Tibial artery (tissue), 4 donors: ENCODE measurements at regions not wholly inside any gene's neighbourhood (a gene's known extent, or its start where the extent isn't known, plus 50 kb on each side); places are given as distances from the start of the nearest gene placed in this dataset.

Source experiments
- DNase-seq, 2 donors: peaks; one replicate each; pipeline ENCODE4 v3.0.0-alpha.2; 2019
- H3K27ac ChIP-seq, 2 donors: fragments of 200-600 bp; sonication (generic) in 1 of 2; 1 replicate in 1 of 2; 2 replicates in 1 of 2; pipeline ENCODE4 v1.5.1; 2018 to 2019; ENCODE audit warnings: mild to moderate bottlenecking in 1 of 2
- H3K27me3 ChIP-seq, 2 donors: fragments of 200-600 bp; sonication (generic) in 1 of 2; one replicate each; pipeline versions ENCODE4 v1.5.1 to v1.6.0; 2016 to 2019
- H3K36me3 ChIP-seq, 3 donors: fragments of 200-600 bp; sonication (generic) in 2 of 3; one replicate each; pipeline ENCODE4 v1.5.1; 2016 to 2019; ENCODE audit warnings: mild to moderate bottlenecking in 2 of 3
- H3K4me1 ChIP-seq, 4 donors: fragments of 200-600 bp; sonication (generic) in 2 of 4; 1 replicate in 3 of 4; 2 replicates in 1 of 4; pipeline ENCODE4 v1.5.1; 2016 to 2019
- H3K4me3 ChIP-seq, 2 donors: fragments of 200-600 bp; sonication (generic) in 1 of 2; 1 replicate in 1 of 2; 2 replicates in 1 of 2; pipeline ENCODE4 v1.5.1; 2018 to 2019; ENCODE audit warnings: mild to moderate bottlenecking in 2 of 2
- H3K9me3 ChIP-seq, 3 donors: fragments of 200-600 bp; sonication (generic) in 1 of 3; one replicate each; pipeline ENCODE4 v1.5.1; 2016 to 2019
- intact Hi-C: fragments of 100-400 bp; cut with DNase I; formaldehyde crosslinking; loops from one replicate; pipeline ENCODE4 v1.15.0; 2023; ENCODE audit warnings: low total_unique reads
- TF ChIP-seq, protein P1 (sequence below), 2 experiments: fragments of 200-600 bp in 1 of 2; fragments of 450-650 bp in 1 of 2; IDR thresholded peaks; one replicate each; pipeline ENCODE4 v1.5.1; 2017 to 2019; ENCODE audit warnings: antibody characterized with exemption in 2 of 2, mild to moderate bottlenecking in 1 of 2, moderate library complexity in 1 of 2

DNA sequence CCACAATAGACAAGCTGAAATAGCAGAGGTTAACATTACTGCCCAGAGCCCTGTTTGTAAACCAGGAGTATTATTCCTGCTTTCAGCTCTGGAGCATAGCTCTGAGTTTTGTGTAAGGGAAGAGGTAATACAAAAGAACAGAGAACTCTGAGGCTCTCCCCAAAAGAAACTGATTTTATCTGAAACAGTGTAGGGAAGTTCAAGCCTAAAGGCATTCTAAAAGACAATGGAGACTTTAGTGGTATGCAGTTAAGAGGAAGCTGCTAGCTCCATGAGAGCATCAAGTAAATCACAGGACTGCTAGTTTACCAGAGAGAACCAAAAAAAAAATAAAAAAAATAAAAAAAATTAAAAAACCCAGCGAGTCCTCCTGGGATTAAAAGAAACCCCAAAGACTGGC lies 146.6 kb upstream of the PCSK5 start:
- no peak overlapping the region for H3K27ac ChIP-seq
- no peaks in the 10 kb centered on the region for H3K36me3 ChIP-seq
- no peak for DNase-seq
- TF ChIP-seq, protein P1, sequence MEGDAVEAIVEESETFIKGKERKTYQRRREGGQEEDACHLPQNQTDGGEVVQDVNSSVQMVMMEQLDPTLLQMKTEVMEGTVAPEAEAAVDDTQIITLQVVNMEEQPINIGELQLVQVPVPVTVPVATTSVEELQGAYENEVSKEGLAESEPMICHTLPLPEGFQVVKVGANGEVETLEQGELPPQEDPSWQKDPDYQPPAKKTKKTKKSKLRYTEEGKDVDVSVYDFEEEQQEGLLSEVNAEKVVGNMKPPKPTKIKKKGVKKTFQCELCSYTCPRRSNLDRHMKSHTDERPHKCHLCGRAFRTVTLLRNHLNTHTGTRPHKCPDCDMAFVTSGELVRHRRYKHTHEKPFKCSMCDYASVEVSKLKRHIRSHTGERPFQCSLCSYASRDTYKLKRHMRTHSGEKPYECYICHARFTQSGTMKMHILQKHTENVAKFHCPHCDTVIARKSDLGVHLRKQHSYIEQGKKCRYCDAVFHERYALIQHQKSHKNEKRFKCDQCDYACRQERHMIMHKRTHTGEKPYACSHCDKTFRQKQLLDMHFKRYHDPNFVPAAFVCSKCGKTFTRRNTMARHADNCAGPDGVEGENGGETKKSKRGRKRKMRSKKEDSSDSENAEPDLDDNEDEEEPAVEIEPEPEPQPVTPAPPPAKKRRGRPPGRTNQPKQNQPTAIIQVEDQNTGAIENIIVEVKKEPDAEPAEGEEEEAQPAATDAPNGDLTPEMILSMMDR (IDR thresholded peaks at IDR 0.05): no peak
- no peak overlapping the region for H3K4me3 ChIP-seq
- intact Hi-C loops: no loop called here
- no peaks in the 10 kb centered on the region for H3K27me3 ChIP-seq
- no peaks in the 10 kb centered on the region for H3K9me3 ChIP-seq
- H3K4me1 ChIP-seq: peaks cover 0 to 12% (median 0%) of the 10 kb centered on the region in 4 donors

DNA sequence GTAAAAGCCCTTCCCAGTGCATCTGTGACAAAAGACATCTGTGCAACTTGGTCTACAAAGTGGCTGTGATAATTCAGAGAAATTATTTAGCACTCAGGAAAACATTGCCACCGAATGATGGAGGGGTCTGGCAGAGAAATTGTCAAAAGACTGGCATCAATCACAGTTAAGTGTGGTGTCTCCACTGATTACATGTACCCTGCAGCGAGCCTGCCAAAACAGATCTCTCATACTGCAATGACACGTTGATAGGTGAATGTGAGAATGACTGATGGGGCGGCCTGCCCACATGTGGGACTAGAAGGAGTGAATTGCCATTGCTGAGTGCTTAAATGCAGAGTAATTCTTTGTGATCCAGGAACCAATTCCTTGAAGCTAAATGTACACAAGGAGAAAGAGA lies 136.4 kb upstream of the PCSK5 start:
- no peaks in the 10 kb centered on the region for H3K27me3 ChIP-seq
- H3K9me3 ChIP-seq: no peaks in the 10 kb centered on the region
- no peak overlapping the region for H3K27ac ChIP-seq
- H3K4me1 ChIP-seq: no peaks in the 10 kb centered on the region
- no peak overlapping the region for H3K4me3 ChIP-seq
- intact Hi-C loops: no loop called here
- no peak for DNase-seq
- TF ChIP-seq, protein P1 (IDR thresholded peaks at IDR 0.05): no peak
- no peaks in the 10 kb centered on the region for H3K36me3 ChIP-seq

DNA sequence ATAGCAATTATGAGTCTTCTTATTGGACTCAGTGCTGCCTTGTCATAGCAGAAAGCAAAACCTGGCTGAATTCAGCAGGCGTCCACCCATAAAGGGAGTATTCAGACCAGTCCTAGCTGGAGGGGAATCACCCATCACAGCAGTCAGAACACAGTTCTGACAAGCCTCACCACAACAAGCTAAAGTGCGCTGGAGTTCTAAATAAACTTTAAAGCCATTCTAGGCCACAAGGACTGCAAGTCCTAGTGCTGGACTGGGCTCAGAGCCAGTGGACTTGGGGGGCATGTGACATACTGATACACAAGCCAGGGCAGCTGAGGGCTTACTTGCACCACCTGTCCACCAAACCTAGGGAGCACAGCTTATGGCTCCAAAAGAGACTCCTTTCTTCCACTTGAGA lies 115.3 kb upstream of the PCSK5 start:
- Histone ChIP-seq H3K4me3 (no peak overlapping the region), H3K4me1 (no peaks in the 10 kb centered on the region), H3K9me3 (peaks cover 0 to 8% (median 0%) of the 10 kb centered on the region in 3 donors), H3K36me3 (no peaks in the 10 kb centered on the region), H3K27ac (no peak overlapping the region), H3K27me3 (no peaks in the 10 kb centered on the region)
- intact Hi-C loops: no loop called here
- DNase-seq: no peak
- TF ChIP-seq, protein P1 (IDR thresholded peaks at IDR 0.05): no peak

DNA sequence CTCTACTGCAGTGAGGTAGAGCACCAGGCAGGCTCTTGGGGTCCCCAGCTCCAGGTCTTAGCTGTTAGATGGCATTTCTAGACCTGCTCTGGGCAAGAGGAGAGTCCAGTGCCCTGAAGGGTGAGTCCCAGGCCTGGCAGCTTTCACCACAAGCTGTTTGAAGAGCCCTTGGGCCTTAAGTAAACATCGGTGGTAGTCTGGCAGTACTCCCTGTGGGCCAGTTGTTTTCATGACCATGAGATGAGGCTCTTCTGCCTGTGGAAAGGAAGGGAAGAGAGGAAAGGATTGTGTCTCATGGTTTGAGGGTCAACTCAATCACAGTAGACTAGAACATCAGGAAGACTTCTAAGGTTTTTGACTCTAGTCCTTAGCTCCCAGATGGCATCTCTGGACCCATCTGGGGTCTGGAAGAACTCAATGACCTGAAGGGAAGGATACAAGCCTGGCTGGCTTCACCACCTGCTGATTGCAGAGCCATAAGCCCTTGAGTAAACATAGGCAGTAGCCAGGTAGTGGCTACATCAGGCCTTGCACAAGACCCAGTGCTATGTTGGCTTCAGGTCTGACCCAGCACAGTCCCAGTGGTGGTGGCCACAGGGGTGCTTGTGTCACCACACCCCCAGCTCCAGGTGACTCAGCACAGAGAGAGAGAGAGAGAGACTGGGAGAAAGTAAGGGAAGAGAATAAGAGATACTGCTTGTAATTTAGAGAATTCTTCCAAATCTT lies 114.3 kb upstream of the PCSK5 start:
- Histone ChIP-seq H3K36me3 (no peaks in the 10 kb centered on the region), H3K27me3 (no peaks in the 10 kb centered on the region), H3K4me3 (no peak overlapping the region), H3K27ac (no peak overlapping the region), H3K9me3 (peaks cover 0 to 8% (median 0%) of the 10 kb centered on the region in 3 donors), H3K4me1 (no peaks in the 10 kb centered on the region)
- DNase-seq: no peak
- intact Hi-C loops: no loop called here
- TF ChIP-seq, protein P1 (IDR thresholded peaks at IDR 0.05): no peak

DNA sequence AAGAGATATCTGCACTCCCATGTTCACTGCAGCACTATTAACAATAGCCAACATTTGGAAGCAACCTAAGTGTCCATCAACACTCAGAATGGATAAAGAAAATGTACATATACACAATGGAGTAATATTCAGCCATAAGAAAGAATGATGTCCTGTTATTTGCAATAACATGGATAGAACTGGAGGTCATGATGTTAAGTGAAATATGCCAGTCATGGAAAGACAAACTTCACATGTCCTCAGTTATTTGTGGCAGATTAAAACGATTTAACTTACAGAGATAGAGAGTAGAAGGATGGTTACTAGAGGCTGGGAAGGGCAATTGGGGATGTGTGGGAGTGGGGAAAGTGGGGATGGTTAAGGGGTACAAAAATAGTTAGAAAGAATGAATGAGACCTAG lies 110.3 kb upstream of the PCSK5 start:
- H3K4me1 ChIP-seq: no peaks in the 10 kb centered on the region
- TF ChIP-seq, protein P1 (IDR thresholded peaks at IDR 0.05): no peak
- no peak overlapping the region for H3K27ac ChIP-seq
- H3K27me3 ChIP-seq: no peaks in the 10 kb centered on the region
- intact Hi-C loops: no loop called here
- no peaks in the 10 kb centered on the region for H3K36me3 ChIP-seq
- DNase-seq: no peak
- no peak overlapping the region for H3K4me3 ChIP-seq
- H3K9me3 ChIP-seq: peaks cover 0 to 2% (median 0%) of the 10 kb centered on the region in 3 donors
